ENCODE measurements at regions not wholly inside any gene's neighbourhood (a gene's known extent, or its start where the extent isn't known, plus 50 kb on each side); places are given as distances from the start of the nearest gene placed in this dataset.
A peak's percentile ranks its signal among the peaks of the same experiment; 100 is the strongest.

DNA sequence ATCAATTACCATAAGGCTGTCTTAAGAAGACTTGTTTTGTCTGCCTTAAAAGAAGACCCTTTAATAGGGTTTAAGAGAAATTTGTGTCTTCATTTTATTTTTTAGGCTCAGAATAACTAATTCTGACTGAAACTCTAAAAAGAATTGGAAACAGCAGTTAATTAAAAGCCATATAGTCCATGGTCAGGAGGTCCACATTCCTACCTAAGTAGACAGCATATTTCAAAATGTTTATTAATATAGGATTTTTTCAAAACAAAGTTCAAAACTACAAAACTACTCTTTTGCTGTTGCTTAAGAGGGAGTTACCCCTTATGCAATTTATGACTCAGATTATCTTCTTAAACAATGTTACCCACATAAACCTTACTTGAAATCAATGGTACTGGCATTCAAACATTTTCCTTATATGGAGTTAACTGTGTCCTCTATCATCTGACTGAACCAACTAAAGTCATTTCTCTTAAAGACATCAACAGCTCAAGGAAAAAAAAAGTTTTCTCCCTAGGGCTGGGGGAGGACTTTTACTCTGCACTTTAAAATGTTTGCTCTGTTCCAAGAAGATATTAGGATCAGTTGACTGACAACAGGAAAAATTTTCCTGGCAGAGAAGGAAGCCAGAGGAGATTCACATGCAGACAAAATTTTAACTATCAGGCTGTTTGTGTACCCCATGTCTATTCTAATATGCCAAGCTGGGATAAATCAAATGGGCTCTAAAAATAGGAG lies 56.8 kb upstream of the NANOGP8 start:
- peak; percentile 86 for ATAC-seq
- POLR2A ChIA-PET (ENCODE audit: unreplicated experiment) = no interaction called here
- TF ChIP-seq, protein P1, sequence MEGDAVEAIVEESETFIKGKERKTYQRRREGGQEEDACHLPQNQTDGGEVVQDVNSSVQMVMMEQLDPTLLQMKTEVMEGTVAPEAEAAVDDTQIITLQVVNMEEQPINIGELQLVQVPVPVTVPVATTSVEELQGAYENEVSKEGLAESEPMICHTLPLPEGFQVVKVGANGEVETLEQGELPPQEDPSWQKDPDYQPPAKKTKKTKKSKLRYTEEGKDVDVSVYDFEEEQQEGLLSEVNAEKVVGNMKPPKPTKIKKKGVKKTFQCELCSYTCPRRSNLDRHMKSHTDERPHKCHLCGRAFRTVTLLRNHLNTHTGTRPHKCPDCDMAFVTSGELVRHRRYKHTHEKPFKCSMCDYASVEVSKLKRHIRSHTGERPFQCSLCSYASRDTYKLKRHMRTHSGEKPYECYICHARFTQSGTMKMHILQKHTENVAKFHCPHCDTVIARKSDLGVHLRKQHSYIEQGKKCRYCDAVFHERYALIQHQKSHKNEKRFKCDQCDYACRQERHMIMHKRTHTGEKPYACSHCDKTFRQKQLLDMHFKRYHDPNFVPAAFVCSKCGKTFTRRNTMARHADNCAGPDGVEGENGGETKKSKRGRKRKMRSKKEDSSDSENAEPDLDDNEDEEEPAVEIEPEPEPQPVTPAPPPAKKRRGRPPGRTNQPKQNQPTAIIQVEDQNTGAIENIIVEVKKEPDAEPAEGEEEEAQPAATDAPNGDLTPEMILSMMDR (conservative IDR thresholded peaks at IDR 0.05; ENCODE audit: low read depth, low read length) = no peak
- TF ChIP-seq EZH2 (IDR thresholded peaks at IDR 0.05; ENCODE audit: low read length, unreplicated experiment) = no peak
- no peak for TF ChIP-seq EZH2phosphoT487 (IDR thresholded peaks at IDR 0.05; ENCODE audit: borderline replicate concordance, low read length)

DNA sequence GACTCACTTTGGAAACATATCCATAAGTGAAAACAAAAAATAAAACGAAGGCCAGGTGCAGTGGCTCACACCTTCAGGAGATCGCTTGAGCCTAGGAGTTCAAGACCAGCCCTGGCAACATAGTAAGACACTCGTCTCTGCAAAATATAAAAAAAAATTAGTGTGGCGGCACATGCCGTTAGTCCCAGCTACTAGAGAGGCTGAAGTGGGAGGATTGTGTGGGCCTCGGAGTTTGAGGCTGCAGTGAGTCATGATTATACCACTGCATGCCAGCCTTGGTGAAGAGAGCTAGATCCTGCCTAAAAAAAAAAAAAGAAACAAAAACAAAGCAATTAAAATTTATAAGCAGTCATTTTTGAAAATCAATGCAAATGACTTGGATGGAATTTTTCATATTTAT lies 54.7 kb upstream of the NANOGP8 start:
- no peaks in the 10 kb centered on the region for H3K27me3 ChIP-seq (ENCODE audit: low read length)
- intact Hi-C loops (cut with micrococcal nuclease) = no loop called here

More for the DNA sequence above, 56.8 kb upstream of the NANOGP8 start:
- no peaks in the 10 kb centered on the region for H3K9me2 ChIP-seq (replicated peaks; ENCODE audit: low read length)
- peak overlapping the region; percentile 24 for H3K4me2 ChIP-seq (ENCODE audit: low read length)
- no peaks in the 10 kb centered on the region for H4K20me1 ChIP-seq (ENCODE audit: low read length)
- CTCF ChIA-PET = no interaction called here
- BruUV-seq (replicated peaks) = no TSS peak
- intact Hi-C loops (cut with micrococcal nuclease) = no loop called here
- H3K4me3 ChIP-seq (ENCODE audit: low read length) = no peak overlapping the region
- no peak overlapping the region for H3K27ac ChIP-seq (ENCODE audit: low read length)
- peaks cover 11% of the 10 kb centered on the region for H3K4me1 ChIP-seq (ENCODE audit: insufficient read depth, low read length)
- no peaks in the 10 kb centered on the region for H3K79me2 ChIP-seq (ENCODE audit: low read length)
- no peaks in the 10 kb centered on the region for H3K9me3 ChIP-seq (ENCODE audit: low read length)
- H2AFZ ChIP-seq (ENCODE audit: low read length) = no peak overlapping the region
- no peaks in the 10 kb centered on the region for H3K36me3 ChIP-seq (ENCODE audit: low read depth, low read length)
- DNase-seq = peak; percentile 72
- H3F3A ChIP-seq (ENCODE audit: low read length, unreplicated experiment) = no peaks in the 10 kb centered on the region
- no peak overlapping the region for H3K9ac ChIP-seq (ENCODE audit: low read length)
- H3K27me3 ChIP-seq (ENCODE audit: low read length) = no peaks in the 10 kb centered on the region

DNA sequence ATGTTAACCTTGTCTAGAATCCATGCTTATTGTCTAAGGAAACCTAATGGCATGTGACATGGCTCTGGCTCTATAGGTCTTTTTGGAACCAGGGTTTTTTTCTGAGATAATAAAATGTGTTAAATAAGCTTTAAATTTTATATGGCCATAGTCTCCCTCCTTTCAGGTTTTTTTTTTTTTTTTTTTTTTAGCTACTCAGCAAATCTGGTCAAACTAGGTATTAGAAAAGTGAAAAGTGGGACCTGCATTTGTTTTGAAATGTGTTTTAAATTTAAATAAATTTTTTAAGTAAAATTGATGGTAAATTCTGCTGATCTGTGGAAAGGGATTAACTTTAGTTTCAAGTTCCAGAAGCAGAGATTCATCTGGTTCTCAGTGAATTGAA lies 52.1 kb upstream of the NANOGP8 start:
- Histone ChIP-seq H3F3A (ENCODE audit: low read length, unreplicated experiment) (no peaks in the 10 kb centered on the region), H3K79me2 (ENCODE audit: low read length) (no peaks in the 10 kb centered on the region), H3K9ac (ENCODE audit: low read length) (no peak overlapping the region), H3K4me3 (ENCODE audit: low read length) (no peak overlapping the region), H2AFZ (ENCODE audit: low read length) (no peak overlapping the region), H3K4me2 (ENCODE audit: low read length) (no peak overlapping the region), H3K36me3 (ENCODE audit: low read depth, low read length) (no peaks in the 10 kb centered on the region), H4K20me1 (ENCODE audit: low read length) (no peaks in the 10 kb centered on the region), H3K27ac (ENCODE audit: low read length) (no peak overlapping the region), H3K4me1 (ENCODE audit: insufficient read depth, low read length) (peaks cover 9% of the 10 kb centered on the region), H3K27me3 (ENCODE audit: low read length) (no peaks in the 10 kb centered on the region), H3K9me2 (replicated peaks; ENCODE audit: low read length) (no peaks in the 10 kb centered on the region), H3K9me3 (ENCODE audit: low read length) (no peaks in the 10 kb centered on the region)
- ChIA-PET POLR2A (ENCODE audit: unreplicated experiment) (interaction anchor here (0.5 kb wide), 1 partner anchor 61 kb away, joined by 9 read pairs; no protein-coding TSS in a partner anchor), CTCF (no interaction called here)
- DNase-seq (no peak), ATAC-seq (no peak)
- BruUV-seq (replicated peaks) = no TSS peak
- intact Hi-C loops (cut with micrococcal nuclease) = no loop called here
- TF ChIP-seq, protein P1 (conservative IDR thresholded peaks at IDR 0.05; ENCODE audit: low read depth, low read length) = no peak
- TF ChIP-seq EZH2phosphoT487 (IDR thresholded peaks at IDR 0.05; ENCODE audit: borderline replicate concordance, low read length) = no peak
- TF ChIP-seq EZH2 (IDR thresholded peaks at IDR 0.05; ENCODE audit: low read length, unreplicated experiment) = no peak

More for the DNA sequence above, 54.7 kb upstream of the NANOGP8 start:
- CTCF ChIA-PET = no interaction called here
- Histone ChIP-seq H3K4me1 (ENCODE audit: insufficient read depth, low read length) (peaks cover 11% of the 10 kb centered on the region), H3K4me3 (ENCODE audit: low read length) (no peak overlapping the region), H3K9ac (ENCODE audit: low read length) (no peak overlapping the region), H3K27ac (ENCODE audit: low read length) (no peak overlapping the region), H3K4me2 (ENCODE audit: low read length) (no peak overlapping the region), H3K9me3 (ENCODE audit: low read length) (no peaks in the 10 kb centered on the region), H4K20me1 (ENCODE audit: low read length) (no peaks in the 10 kb centered on the region), H3K9me2 (replicated peaks; ENCODE audit: low read length) (no peaks in the 10 kb centered on the region), H3F3A (ENCODE audit: low read length, unreplicated experiment) (no peaks in the 10 kb centered on the region), H3K79me2 (ENCODE audit: low read length) (no peaks in the 10 kb centered on the region), H2AFZ (ENCODE audit: low read length) (no peak overlapping the region), H3K36me3 (ENCODE audit: low read depth, low read length) (no peaks in the 10 kb centered on the region)
- TF ChIP-seq EZH2phosphoT487 (IDR thresholded peaks at IDR 0.05; ENCODE audit: borderline replicate concordance, low read length) = no peak
- TF ChIP-seq EZH2 (IDR thresholded peaks at IDR 0.05; ENCODE audit: low read length, unreplicated experiment) = no peak
- TF ChIP-seq, protein P1 (conservative IDR thresholded peaks at IDR 0.05; ENCODE audit: low read depth, low read length) = no peak
- BruUV-seq (replicated peaks) = no TSS peak
- POLR2A ChIA-PET (ENCODE audit: unreplicated experiment) = no interaction called here
- ATAC-seq (no peak), DNase-seq (no peak)

Data from PC-3 (cell line).